Esophagus muscularis mucosa (tissue), 4 donors: ENCODE measurements at regions not wholly inside any gene's neighbourhood (a gene's known extent, or its start where the extent isn't known, plus 50 kb on each side); places are given as distances from the start of the nearest gene placed in this dataset.

Experiments used
- DNase-seq: peaks from one replicate; pipeline ENCODE4 v3.0.0-alpha.2; 2017; ENCODE audit errors: extremely low spot score
- H3K27ac ChIP-seq, 4 donors: fragments of 200-600 bp; sonication (generic); replicated peaks in 1 of 4; 1 replicate in 3 of 4; 2 replicates in 1 of 4; pipeline ENCODE4 v1.5.1; 2016 to 2019; ENCODE audit warnings: mild to moderate bottlenecking in 1 of 4
- H3K27me3 ChIP-seq, 4 donors: fragments of 200-600 bp; sonication (generic); one replicate each; pipeline versions ENCODE4 v1.5.1 to v1.6.0; 2016 to 2019
- H3K36me3 ChIP-seq, 4 donors: fragments of 200-600 bp; sonication (generic); one replicate each; pipeline ENCODE4 v1.5.1; 2016 to 2019
- H3K4me1 ChIP-seq, 4 donors: fragments of 200-600 bp; sonication (generic); one replicate each; pipeline ENCODE4 v1.5.1; 2016 to 2019
- H3K4me3 ChIP-seq, 4 donors: fragments of 200-600 bp; sonication (generic); 1 replicate in 2 of 4; 2 replicates in 2 of 4; pipeline ENCODE4 v1.5.1; 2016 to 2019; ENCODE audit warnings: mild to moderate bottlenecking in 4 of 4, moderate library complexity in 1 of 4
- H3K9me3 ChIP-seq, 4 donors: fragments of 200-600 bp; sonication (generic); 1 replicate in 3 of 4; 2 replicates in 1 of 4; pipeline ENCODE4 v1.5.1; 2016 to 2019
- CTCF ChIP-seq, 3 experiments: fragments of 200-600 bp in 2 of 3; fragments of 450-650 bp in 1 of 3; sonication (generic) in 2 of 3; IDR thresholded peaks; one replicate each; pipeline ENCODE4 v1.5.1; 2017 to 2019; ENCODE audit warnings: antibody characterized with exemption in 3 of 3, mild to moderate bottlenecking in 2 of 3, moderate library complexity in 1 of 3
- EP300 ChIP-seq: sonication (generic); formaldehyde crosslinking; IDR thresholded peaks from one replicate; pipeline ENCODE4 v1.6.1; 2017; ENCODE audit warnings: antibody characterized with exemption
- POLR2A ChIP-seq: fragments of 450-650 bp; IDR thresholded peaks from one replicate; pipeline ENCODE4 v1.6.1; 2017; ENCODE audit warnings: antibody characterized with exemption, moderate library complexity, mild to moderate bottlenecking, low read depth
- POLR2AphosphoS5 ChIP-seq, 2 donors: sonication (generic); formaldehyde crosslinking; IDR thresholded peaks; one replicate each; pipeline ENCODE4 v1.6.1; 2017; ENCODE audit warnings: antibody characterized with exemption in 2 of 2
- WGBS: methylation state at CpG from one replicate; pipeline ENCODE4 v1.1.5; 2018; 5-methylcytosine and 5-hydroxymethylcytosine counted together
- intact Hi-C: fragments of 100-400 bp; cut with DNase I; formaldehyde crosslinking; loops from one replicate; pipeline ENCODE4 v1.15.1; 2023

- H3K9me3 ChIP-seq, result no peaks in the 10 kb centered on the region
- intact Hi-C loops, result no loop called here
- TF ChIP-seq POLR2AphosphoS5 (IDR thresholded peaks at IDR 0.05) (no peak), CTCF (IDR thresholded peaks at IDR 0.05) (no peak), POLR2A (no peak), EP300 (no peak)
Measured at GRCh38 chr22:48547971-48548370, 1279.7 kb downstream of the BRD1 start.

DNA sequence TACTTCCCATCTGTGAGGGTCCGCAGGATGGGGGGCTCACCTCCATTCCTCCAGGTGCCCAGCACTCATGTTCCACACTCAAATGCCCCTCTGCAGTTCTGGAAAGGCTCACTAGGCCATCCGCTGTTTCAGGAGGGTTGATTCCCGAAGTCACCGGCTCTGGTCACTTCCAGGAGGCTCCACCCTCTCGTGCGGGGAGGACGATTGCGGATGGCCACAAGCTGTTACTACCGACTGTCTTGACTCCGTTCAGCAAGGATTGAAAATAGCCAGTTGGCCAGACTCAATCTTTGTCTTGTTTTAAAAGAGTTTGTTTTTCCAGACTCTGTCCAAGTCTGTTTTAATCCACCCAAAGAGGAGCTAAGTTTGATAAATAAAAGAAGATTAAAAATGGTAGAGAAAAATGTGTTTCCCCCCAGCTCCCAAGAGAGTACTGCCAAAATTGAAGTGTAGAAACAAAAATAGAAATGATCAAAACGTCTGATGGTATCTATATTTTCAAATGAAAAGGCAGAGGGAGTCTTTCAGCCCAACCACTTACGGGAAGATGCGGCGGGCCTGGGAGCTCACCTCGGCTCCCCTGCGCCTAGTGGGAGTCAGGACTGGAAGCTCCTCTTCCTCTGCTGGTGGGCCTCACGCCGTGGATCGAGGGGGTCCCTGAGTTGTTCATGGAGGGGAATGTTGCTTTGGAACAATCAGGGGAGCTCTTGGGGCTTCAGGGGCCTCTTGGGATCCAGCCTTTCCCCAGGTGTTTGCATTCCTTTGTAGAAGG, 1280.8 kb downstream of the BRD1 start:
- TF ChIP-seq POLR2AphosphoS5 (IDR thresholded peaks at IDR 0.05), result no peak
- no peak for TF ChIP-seq POLR2A
- TF ChIP-seq EP300, result no peak
- no peak for TF ChIP-seq CTCF (IDR thresholded peaks at IDR 0.05)
- H3K4me3 ChIP-seq, result no peak overlapping the region
- no peaks in the 10 kb centered on the region for H3K9me3 ChIP-seq
- H3K27ac ChIP-seq, result no peak overlapping the region
- WGBS, result 44% methylated on average over 18 of the region's 19 CpGs
- peaks cover 0 to 58% (median 0%) of the 10 kb centered on the region in 4 donors for H3K27me3 ChIP-seq
- DNase-seq, result no peak
- no peaks in the 10 kb centered on the region for H3K36me3 ChIP-seq
- no peaks in the 10 kb centered on the region for H3K4me1 ChIP-seq
- intact Hi-C loops, result no loop called here

More at GRCh38 chr22:48547971-48548370, 1279.7 kb downstream of the BRD1 start:
- Histone ChIP-seq H3K4me1 (no peaks in the 10 kb centered on the region), H3K4me3 (no peak overlapping the region), H3K27me3 (peaks cover 0 to 69% (median 0%) of the 10 kb centered on the region in 4 donors), H3K27ac (no peak overlapping the region), H3K36me3 (no peaks in the 10 kb centered on the region)
- 91% methylated on average over 9 of the region's 13 CpGs for WGBS
- no peak for DNase-seq

GRCh38 chr22:48545987-48546386, 1281.7 kb downstream of the BRD1 start:
- intact Hi-C loops, result no loop called here
- TF ChIP-seq POLR2A (no peak), EP300 (no peak)
- Histone ChIP-seq H3K27ac (no peak overlapping the region), H3K4me3 (no peak overlapping the region), H3K27me3 (peaks cover 0 to 58% (median 0%) of the 10 kb centered on the region in 4 donors), H3K9me3 (no peaks in the 10 kb centered on the region), H3K36me3 (no peaks in the 10 kb centered on the region), H3K4me1 (no peaks in the 10 kb centered on the region)
- WGBS, result 97% methylated on average over 7 of the region's 18 CpGs
- DNase-seq, result no peak

DNA sequence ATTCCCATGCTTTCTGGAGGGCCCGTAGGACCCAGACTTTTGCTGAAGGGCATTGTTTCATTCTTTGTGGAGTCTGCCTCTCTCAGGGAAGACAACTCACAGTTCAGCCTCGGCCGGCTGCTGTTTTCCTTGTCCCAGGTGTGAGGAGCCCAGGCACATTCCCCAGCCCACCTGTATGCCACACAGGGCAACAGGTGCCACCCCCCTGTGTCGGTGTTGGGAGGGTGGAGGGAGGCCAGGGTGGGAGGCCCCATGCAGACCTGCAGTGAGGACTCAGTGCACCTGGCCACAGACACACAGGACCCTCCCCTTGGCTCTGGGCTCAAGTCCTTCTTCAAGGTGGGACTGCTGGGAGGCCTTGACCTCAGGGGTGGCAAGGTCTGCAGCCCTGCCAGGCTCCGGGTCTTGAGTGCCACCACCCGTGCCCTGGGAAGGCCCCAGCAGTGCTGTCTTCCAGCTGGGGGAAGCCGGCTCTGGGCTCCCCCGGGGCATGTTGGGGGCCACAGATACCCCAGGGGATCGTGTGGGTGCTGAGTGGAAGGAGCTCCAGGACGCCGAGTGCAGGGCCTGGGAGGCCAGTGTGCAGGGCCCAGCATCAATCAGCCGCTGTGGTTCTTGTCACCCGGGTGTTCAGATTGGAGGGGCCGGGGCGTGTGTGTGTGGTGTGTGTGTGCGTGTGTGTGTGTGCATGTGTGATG, 1286.1 kb downstream of the BRD1 start:
- H3K4me3 ChIP-seq, result no peak overlapping the region
- DNase-seq, result no peak
- peaks cover 0 to 4% (median 0%) of the 10 kb centered on the region in 4 donors for H3K4me1 ChIP-seq
- TF ChIP-seq CTCF (IDR thresholded peaks at IDR 0.05) (no peak), POLR2AphosphoS5 (IDR thresholded peaks at IDR 0.05) (no peak), EP300 (no peak), POLR2A (no peak)
- H3K36me3 ChIP-seq, result no peaks in the 10 kb centered on the region
- intact Hi-C loops, result no loop called here
- peaks cover 0 to 72% (median 0%) of the 10 kb centered on the region in 4 donors for H3K27me3 ChIP-seq
- H3K9me3 ChIP-seq, result no peaks in the 10 kb centered on the region
- 87% methylated on average over 9 of the region's 16 CpGs for WGBS
- no peak overlapping the region for H3K27ac ChIP-seq

GRCh38 chr22:48539261-48539660, 1288.4 kb downstream of the BRD1 start:
- Histone ChIP-seq H3K36me3 (no peaks in the 10 kb centered on the region), H3K4me1 (peaks cover 0 to 4% (median 0%) of the 10 kb centered on the region in 4 donors), H3K27me3 (peaks cover 0 to 60% (median 0%) of the 10 kb centered on the region in 4 donors), H3K4me3 (no peak overlapping the region), H3K9me3 (no peaks in the 10 kb centered on the region), H3K27ac (no peak overlapping the region)
- no peak for TF ChIP-seq POLR2AphosphoS5 (IDR thresholded peaks at IDR 0.05)
- no peak for TF ChIP-seq CTCF (IDR thresholded peaks at IDR 0.05)
- no peak for TF ChIP-seq POLR2A
- TF ChIP-seq EP300, result no peak
- intact Hi-C loops, result no loop called here
- no peak for DNase-seq
- WGBS, result 75% methylated on average over 12 of the region's 12 CpGs
